ENCODE measurements at regions not wholly inside any gene's neighbourhood (a gene's known extent, or its start where the extent isn't known, plus 50 kb on each side); places are given as distances from the start of the nearest gene placed in this dataset.

GRCh38 chr5:136501133-136501532, 135.8 kb upstream of the TRPC7 start:
- no CpG with 5 or more reads among the region's 1 CpG for WGBS (ENCODE audit: insufficient coverage)
- TF ChIP-seq EZH2 (IDR thresholded peaks at IDR 0.05; ENCODE audit: borderline replicate concordance, insufficient read depth, low read depth, low read length, poor library complexity, severe bottlenecking) = no peak

DNA sequence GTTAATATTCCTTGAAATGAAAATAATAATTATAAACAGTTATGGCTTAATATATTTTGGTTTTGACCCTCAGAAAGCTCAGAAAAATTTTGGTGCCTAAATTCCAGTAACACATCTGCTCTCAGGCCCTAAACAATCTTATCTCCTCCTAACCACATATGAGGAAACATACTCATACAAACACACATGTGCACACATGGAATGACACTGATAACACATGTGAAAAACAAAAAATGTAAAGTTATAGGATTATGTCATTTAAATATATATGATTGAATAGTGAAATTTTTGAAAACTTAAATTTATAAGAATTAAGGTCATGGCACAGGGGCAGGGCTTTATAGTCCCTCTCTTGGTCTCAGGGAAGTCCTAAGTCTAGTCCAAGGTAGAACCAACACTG, 127.2 kb upstream of the TRPC7 start:
- DNase-seq (no peak), ATAC-seq (ENCODE audit: low read depth) (no peak)
- no peak overlapping the region for H3K9ac ChIP-seq (ENCODE audit: low read length)
- H3K9me3 ChIP-seq (ENCODE audit: control extremely low read depth in 1 of 3, control insufficient read depth in 2 of 3, insufficient read depth in 1 of 3, low read length in 2 of 3) = no peaks in the 10 kb centered on the region
- H3K4me1 ChIP-seq (ENCODE audit: control insufficient read depth in 2 of 2, insufficient read depth in 2 of 2, low read length in 2 of 2) = no peaks in the 10 kb centered on the region
- no peaks in the 10 kb centered on the region for H3K27me3 ChIP-seq (replicated peaks in 1 of 4; ENCODE audit: control extremely low read depth in 1 of 4, control insufficient read depth in 3 of 4, insufficient read depth in 4 of 4, low read length in 3 of 4)
- H4K20me1 ChIP-seq (ENCODE audit: control insufficient read depth, insufficient read depth, low read length, poor library complexity, severe bottlenecking) = no peaks in the 10 kb centered on the region
- H2AFZ ChIP-seq (ENCODE audit: insufficient read depth, low read depth, low read length, poor library complexity, severe bottlenecking) = no peak overlapping the region
- no peak overlapping the region for H3K4me3 ChIP-seq (ENCODE audit: control extremely low read depth in 1 of 5, extremely low read depth in 1 of 5, insufficient read depth in 1 of 5, low read depth in 2 of 5, low read length in 4 of 5)
- H3K4me2 ChIP-seq (replicated peaks; ENCODE audit: low read depth, low read length, poor library complexity, severe bottlenecking) = no peak overlapping the region
- H3K79me2 ChIP-seq (ENCODE audit: control insufficient read depth, insufficient read depth, low read length) = no peaks in the 10 kb centered on the region
- no peak overlapping the region for H3K27ac ChIP-seq (ENCODE audit: low read length in 2 of 2)
- TF ChIP-seq CTCF (IDR thresholded peaks at IDR 0.05) (no peak), EZH2 (IDR thresholded peaks at IDR 0.05; ENCODE audit: borderline replicate concordance, insufficient read depth, low read depth, low read length, poor library complexity, severe bottlenecking) (no peak)
- intact Hi-C loops (cut with micrococcal nuclease) = no loop called here
- H3K36me3 ChIP-seq (replicated peaks in 1 of 2; ENCODE audit: control extremely low read depth in 1 of 2, control insufficient read depth in 1 of 2, extremely low read depth in 1 of 2, insufficient read depth in 2 of 2, low read length in 1 of 2) = no peaks in the 10 kb centered on the region
- POLR2A ChIA-PET = no interaction called here
- H3K9me3 Mint-ChIP-seq (ENCODE audit: insufficient read depth) = peaks cover 14% of the 10 kb centered on the region
- H3K27me3 Mint-ChIP-seq = no peaks in the 10 kb centered on the region
- no peak overlapping the region for H3K27ac Mint-ChIP-seq
- H3K4me3 Mint-ChIP-seq = no peak overlapping the region
- no peaks in the 10 kb centered on the region for H3K4me1 Mint-ChIP-seq
- CTCF ChIA-PET = no interaction called here

More at GRCh38 chr5:136501133-136501532, 135.8 kb upstream of the TRPC7 start:
- ChIA-PET CTCF (no interaction called here), POLR2A (no interaction called here)
- H3K27me3 ChIP-seq (replicated peaks in 1 of 4; ENCODE audit: control extremely low read depth in 1 of 4, control insufficient read depth in 3 of 4, insufficient read depth in 4 of 4, low read length in 3 of 4) = no peaks in the 10 kb centered on the region
- H3K9me3 ChIP-seq (ENCODE audit: control extremely low read depth in 1 of 3, control insufficient read depth in 2 of 3, insufficient read depth in 1 of 3, low read length in 2 of 3) = no peaks in the 10 kb centered on the region
- H3K27me3 Mint-ChIP-seq = no peaks in the 10 kb centered on the region
- DNase-seq = no peak
- no peaks in the 10 kb centered on the region for H3K79me2 ChIP-seq (ENCODE audit: control insufficient read depth, insufficient read depth, low read length)
- no peak overlapping the region for H3K27ac ChIP-seq (ENCODE audit: low read length in 2 of 2)
- H3K27ac Mint-ChIP-seq = no peak overlapping the region
- H3K9ac ChIP-seq (ENCODE audit: low read length) = no peak overlapping the region
- no peak overlapping the region for H3K4me2 ChIP-seq (replicated peaks; ENCODE audit: low read depth, low read length, poor library complexity, severe bottlenecking)
- ATAC-seq (ENCODE audit: low read depth) = no peak
- no peaks in the 10 kb centered on the region for H3K36me3 ChIP-seq (replicated peaks in 1 of 2; ENCODE audit: control extremely low read depth in 1 of 2, control insufficient read depth in 1 of 2, extremely low read depth in 1 of 2, insufficient read depth in 2 of 2, low read length in 1 of 2)
- H3K9me3 Mint-ChIP-seq (ENCODE audit: insufficient read depth) = peaks cover 14% of the 10 kb centered on the region
- H3K4me1 Mint-ChIP-seq = no peaks in the 10 kb centered on the region
- H3K4me3 Mint-ChIP-seq = no peak overlapping the region
- no peak overlapping the region for H2AFZ ChIP-seq (ENCODE audit: insufficient read depth, low read depth, low read length, poor library complexity, severe bottlenecking)
- H3K4me1 ChIP-seq (ENCODE audit: control insufficient read depth in 2 of 2, insufficient read depth in 2 of 2, low read length in 2 of 2) = no peaks in the 10 kb centered on the region
- intact Hi-C loops (cut with micrococcal nuclease) = no loop called here
- no peaks in the 10 kb centered on the region for H4K20me1 ChIP-seq (ENCODE audit: control insufficient read depth, insufficient read depth, low read length, poor library complexity, severe bottlenecking)
- no peak overlapping the region for H3K4me3 ChIP-seq (ENCODE audit: control extremely low read depth in 1 of 5, extremely low read depth in 1 of 5, insufficient read depth in 1 of 5, low read depth in 2 of 5, low read length in 4 of 5)
